Liver (tissue), 8 donors: ENCODE measurements at regions not wholly inside any gene's neighbourhood (a gene's known extent, or its start where the extent isn't known, plus 50 kb on each side); places are given as distances from the start of the nearest gene placed in this dataset.

ENCODE experiments used
- DNase-seq: peaks from one replicate; pipeline ENCODE4 v3.0.0-alpha.2; 2017; ENCODE audit warnings: low spot score
- H3K27ac ChIP-seq, 2 donors: one replicate each; pipeline ENCODE4 v1.7.0; 2013; ENCODE audit warnings: inconsistent platforms in 2 of 2, low read length in 2 of 2, control low read depth in 1 of 2, low read depth in 1 of 2, mild to moderate bottlenecking in 1 of 2
- H3K27me3 ChIP-seq, 4 donors: one replicate each; pipeline versions ENCODE4 v1.6.1 to v1.7.0; 2013; ENCODE audit warnings: low read length in 3 of 4, inconsistent platforms in 1 of 4, mild to moderate bottlenecking in 1 of 4, moderate library complexity in 1 of 4; ENCODE audit not compliant: control insufficient read depth in 4 of 4, insufficient read depth in 4 of 4
- H3K36me3 ChIP-seq, 4 donors: one replicate each; pipeline versions ENCODE4 v1.6.1 to v1.7.0; 2013; ENCODE audit warnings: low read length in 3 of 4, mild to moderate bottlenecking in 3 of 4, low read depth in 1 of 4, moderate library complexity in 1 of 4; ENCODE audit not compliant: control insufficient read depth in 4 of 4, insufficient read depth in 3 of 4
- H3K4me1 ChIP-seq, 4 donors: one replicate each; pipeline versions ENCODE4 v1.6.1 to v1.7.0; 2013; ENCODE audit warnings: low read length in 3 of 4, mild to moderate bottlenecking in 3 of 4, moderate library complexity in 1 of 4; ENCODE audit not compliant: control insufficient read depth in 4 of 4, insufficient read depth in 4 of 4
- H3K4me3 ChIP-seq, 3 donors: one replicate each; pipeline versions ENCODE4 v1.6.1 to v1.7.0; 2013; ENCODE audit warnings: low read length in 3 of 3, control low read depth in 1 of 3, low read depth in 1 of 3, mild to moderate bottlenecking in 1 of 3
- H3K9ac ChIP-seq, 2 donors: one replicate each; pipeline ENCODE4 v1.7.0; 2013; ENCODE audit warnings: low read length in 2 of 2, mild to moderate bottlenecking in 2 of 2, moderate library complexity in 2 of 2, control low read depth in 1 of 2, low read depth in 1 of 2
- H3K9me3 ChIP-seq, 4 donors: one replicate each; pipeline versions ENCODE4 v1.6.1 to v1.7.0; 2013; ENCODE audit warnings: low read length in 3 of 4; ENCODE audit not compliant: control insufficient read depth in 4 of 4
- FOXA1 ChIP-seq: IDR thresholded peaks from 2 replicates; pipeline ENCODE4 v1.6.1; 2016; ENCODE audit warnings: antibody characterized with exemption
- FOXA2 ChIP-seq: IDR thresholded peaks from 2 replicates; pipeline ENCODE4 v1.6.1; 2016; ENCODE audit warnings: antibody characterized with exemption
- GABPA ChIP-seq, 2 donors: IDR thresholded peaks in 1 of 2; conservative IDR thresholded peaks in 1 of 2; 2 replicates each; pipeline ENCODE4 v1.6.1; 2016; ENCODE audit warnings: antibody characterized with exemption in 2 of 2, mild to moderate bottlenecking in 1 of 2, moderate library complexity in 1 of 2
- HNF4A ChIP-seq, 2 donors: conservative IDR thresholded peaks; 2 replicates each; pipeline ENCODE4 v1.6.1; 2016; ENCODE audit warnings: antibody characterized with exemption in 2 of 2, mild to moderate bottlenecking in 2 of 2
- HNF4G ChIP-seq: IDR thresholded peaks from 2 replicates; pipeline ENCODE4 v1.6.1; 2016; ENCODE audit warnings: antibody characterized with exemption
- JUND ChIP-seq, 2 donors: IDR thresholded peaks; 2 replicates each; pipeline ENCODE4 v1.6.1; 2016; ENCODE audit warnings: antibody characterized with exemption in 2 of 2
- MAX ChIP-seq: IDR thresholded peaks from 2 replicates; pipeline ENCODE4 v1.6.1; 2016; ENCODE audit warnings: antibody characterized with exemption
- NR2F2 ChIP-seq: IDR thresholded peaks from 2 replicates; pipeline ENCODE4 v1.6.1; 2016; ENCODE audit warnings: antibody characterized with exemption
- RAD21 ChIP-seq, 2 donors: IDR thresholded peaks; 2 replicates each; pipeline ENCODE4 v1.6.1; 2016; ENCODE audit warnings: antibody characterized with exemption in 2 of 2, mild to moderate bottlenecking in 2 of 2
- REST ChIP-seq: IDR thresholded peaks from 2 replicates; pipeline ENCODE4 v1.6.1; 2016; ENCODE audit warnings: antibody characterized with exemption, mild to moderate bottlenecking
- SP1 ChIP-seq: IDR thresholded peaks from 2 replicates; pipeline ENCODE4 v1.6.1; 2018; ENCODE audit warnings: antibody characterized with exemption, mild to moderate bottlenecking
- TAF1 ChIP-seq: conservative IDR thresholded peaks from 2 replicates; pipeline ENCODE4 v1.6.1; 2016; ENCODE audit warnings: antibody characterized with exemption, mild to moderate bottlenecking
- YY1 ChIP-seq: IDR thresholded peaks from 2 replicates; pipeline ENCODE4 v1.6.1; 2016; ENCODE audit warnings: antibody characterized with exemption, mild to moderate bottlenecking
- WGBS: extraction: QIAGEN DNeasy Blood & Tissue Kit; methylation state at CpG from one replicate; pipeline ENCODE4 v1.1.7; 2013; 5-methylcytosine and 5-hydroxymethylcytosine counted together
- TF ChIP-seq, protein P1 (sequence below): IDR thresholded peaks from 2 replicates; pipeline ENCODE4 v1.6.1; 2016; ENCODE audit warnings: antibody characterized with exemption
- TF ChIP-seq, protein P2 (sequence below): fragments of 150-350 bp; IDR thresholded peaks from 2 replicates; pipeline ENCODE4 v1.5.1; 2017; ENCODE audit warnings: improper control_type of control experiment, low read depth, low read length; ENCODE audit not compliant: missing input control
- TF ChIP-seq, protein P3 (sequence below): IDR thresholded peaks from 2 replicates; pipeline ENCODE4 v1.6.1; 2016; ENCODE audit warnings: antibody characterized with exemption
- donor health status: healthy.
- donor health status: healthy.
- donor health status: healthy.
- donor health status: healthy.
- donor health status: healthy.

GRCh38 chr16:47958726-47959125 is 197.1 kb downstream of the ABCC12 start:
- Histone ChIP-seq H3K4me3 (no peak overlapping the region), H3K9ac (no peak overlapping the region), H3K4me1 (no peaks in the 10 kb centered on the region), H3K27me3 (peaks cover 0 to 4% (median 0%) of the 10 kb centered on the region in 4 donors), H3K9me3 (no peaks in the 10 kb centered on the region), H3K27ac (no peak overlapping the region), H3K36me3 (no peaks in the 10 kb centered on the region)
- WGBS, result 83% methylated on average over 5 of the region's 5 CpGs
- no peak for DNase-seq
- TF ChIP-seq SP1, result no peak
- TF ChIP-seq, protein P1, sequence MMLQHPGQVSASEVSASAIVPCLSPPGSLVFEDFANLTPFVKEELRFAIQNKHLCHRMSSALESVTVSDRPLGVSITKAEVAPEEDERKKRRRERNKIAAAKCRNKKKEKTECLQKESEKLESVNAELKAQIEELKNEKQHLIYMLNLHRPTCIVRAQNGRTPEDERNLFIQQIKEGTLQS, result no peak
- TF ChIP-seq FOXA2, result no peak
- no peak for TF ChIP-seq HNF4G
- no peak for TF ChIP-seq HNF4A (conservative IDR thresholded peaks at IDR 0.05)
- TF ChIP-seq JUND (IDR thresholded peaks at IDR 0.05), result no peak
- no peak for TF ChIP-seq MAX
- TF ChIP-seq TAF1, result no peak
- TF ChIP-seq YY1, result no peak
- TF ChIP-seq REST, result no peak
- no peak for TF ChIP-seq GABPA (IDR thresholded peaks at IDR 0.05 in 1 of 2, conservative IDR thresholded peaks at IDR 0.05 in 1 of 2)
- TF ChIP-seq RAD21 (IDR thresholded peaks at IDR 0.05), result no peak

- Histone ChIP-seq H3K9ac (no peak overlapping the region), H3K36me3 (no peaks in the 10 kb centered on the region), H3K27me3 (peaks cover 0 to 4% (median 0%) of the 10 kb centered on the region in 4 donors), H3K4me3 (no peak overlapping the region), H3K9me3 (no peaks in the 10 kb centered on the region), H3K27ac (no peak overlapping the region), H3K4me1 (no peaks in the 10 kb centered on the region)
- 54% methylated on average over 2 of the region's 2 CpGs for WGBS
- DNase-seq, result no peak
- TF ChIP-seq RAD21 (IDR thresholded peaks at IDR 0.05) (no peak), GABPA (IDR thresholded peaks at IDR 0.05 in 1 of 2, conservative IDR thresholded peaks at IDR 0.05 in 1 of 2) (no peak), FOXA2 (no peak), HNF4A (conservative IDR thresholded peaks at IDR 0.05) (no peak), FOXA1 (no peak), MAX (no peak), HNF4G (no peak), SP1 (no peak), NR2F2 (no peak), REST (no peak)
- TF ChIP-seq, protein P2, sequence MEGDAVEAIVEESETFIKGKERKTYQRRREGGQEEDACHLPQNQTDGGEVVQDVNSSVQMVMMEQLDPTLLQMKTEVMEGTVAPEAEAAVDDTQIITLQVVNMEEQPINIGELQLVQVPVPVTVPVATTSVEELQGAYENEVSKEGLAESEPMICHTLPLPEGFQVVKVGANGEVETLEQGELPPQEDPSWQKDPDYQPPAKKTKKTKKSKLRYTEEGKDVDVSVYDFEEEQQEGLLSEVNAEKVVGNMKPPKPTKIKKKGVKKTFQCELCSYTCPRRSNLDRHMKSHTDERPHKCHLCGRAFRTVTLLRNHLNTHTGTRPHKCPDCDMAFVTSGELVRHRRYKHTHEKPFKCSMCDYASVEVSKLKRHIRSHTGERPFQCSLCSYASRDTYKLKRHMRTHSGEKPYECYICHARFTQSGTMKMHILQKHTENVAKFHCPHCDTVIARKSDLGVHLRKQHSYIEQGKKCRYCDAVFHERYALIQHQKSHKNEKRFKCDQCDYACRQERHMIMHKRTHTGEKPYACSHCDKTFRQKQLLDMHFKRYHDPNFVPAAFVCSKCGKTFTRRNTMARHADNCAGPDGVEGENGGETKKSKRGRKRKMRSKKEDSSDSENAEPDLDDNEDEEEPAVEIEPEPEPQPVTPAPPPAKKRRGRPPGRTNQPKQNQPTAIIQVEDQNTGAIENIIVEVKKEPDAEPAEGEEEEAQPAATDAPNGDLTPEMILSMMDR, result no peak
- TF ChIP-seq, protein P1, result no peak
- TF ChIP-seq, protein P3, sequence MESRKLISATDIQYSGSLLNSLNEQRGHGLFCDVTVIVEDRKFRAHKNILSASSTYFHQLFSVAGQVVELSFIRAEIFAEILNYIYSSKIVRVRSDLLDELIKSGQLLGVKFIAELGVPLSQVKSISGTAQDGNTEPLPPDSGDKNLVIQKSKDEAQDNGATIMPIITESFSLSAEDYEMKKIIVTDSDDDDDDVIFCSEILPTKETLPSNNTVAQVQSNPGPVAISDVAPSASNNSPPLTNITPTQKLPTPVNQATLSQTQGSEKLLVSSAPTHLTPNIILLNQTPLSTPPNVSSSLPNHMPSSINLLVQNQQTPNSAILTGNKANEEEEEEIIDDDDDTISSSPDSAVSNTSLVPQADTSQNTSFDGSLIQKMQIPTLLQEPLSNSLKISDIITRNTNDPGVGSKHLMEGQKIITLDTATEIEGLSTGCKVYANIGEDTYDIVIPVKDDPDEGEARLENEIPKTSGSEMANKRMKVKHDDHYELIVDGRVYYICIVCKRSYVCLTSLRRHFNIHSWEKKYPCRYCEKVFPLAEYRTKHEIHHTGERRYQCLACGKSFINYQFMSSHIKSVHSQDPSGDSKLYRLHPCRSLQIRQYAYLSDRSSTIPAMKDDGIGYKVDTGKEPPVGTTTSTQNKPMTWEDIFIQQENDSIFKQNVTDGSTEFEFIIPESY, result no peak
Observed at GRCh38 chr16:47956916-47957315, 198.9 kb downstream of the ABCC12 start.
